HCT116 (cell line): ENCODE measurements at regions not wholly inside any gene's neighbourhood (a gene's known extent, or its start where the extent isn't known, plus 50 kb on each side); places are given as distances from the start of the nearest gene placed in this dataset.
A peak's percentile ranks its signal among the peaks of the same experiment; 100 is the strongest.

Experiments used
- ATAC-seq: fragments of 200-7000 bp; cut with Tn5 transposase; 2 replicates; pipeline ENCODE4 v1.9.1; 2020; ENCODE audit warnings: mild to moderate bottlenecking, moderate library complexity
- BruUV-seq: library from RNA; stranded (reverse); fragments of 400-500 nt; replicated peaks from 2 replicates; lab custom pipeline; 2021; lab: Mats Ljungman, UMichigan
- CTCF ChIA-PET: fragments of 300-600 bp; sonication (Branson Sonifier 250); formaldehyde crosslinking; loops from one replicate; lab custom pipeline; 2021; ENCODE audit warnings: antibody characterized with exemption; lab: Charles Lee
- POLR2A ChIA-PET: fragments of 300-600, 350-600 bp; sonication (Branson Sonifier 250); formaldehyde crosslinking; loops from one replicate; lab custom pipeline; 2021; ENCODE audit warnings: antibody characterized with exemption; lab: Charles Lee
- RAD21 ChIA-PET, 2 experiments: fragments of 300-600 bp; sonication (Branson Sonifier 250); formaldehyde crosslinking; loops; one replicate each; lab custom pipeline; 2023; ENCODE audit warnings: low total read pairs in 2 of 2; ENCODE audit not compliant: uncharacterized antibody in 2 of 2, unreplicated experiment in 2 of 2, low non-redundant PET in 1 of 2; lab: Charles Lee
- DNase-seq: peaks from one replicate; pipeline ENCODE4 v3.0.0-alpha.2; 2010; ENCODE audit warnings: low read depth, low spot score
- H2AFZ ChIP-seq: fragments of 200-600 bp; shearing (Covaris generic), sonication (generic); 2 replicates; pipeline ENCODE4 v1.6.1; 2017; ENCODE audit warnings: low read depth, mixed run types, mixed read lengths, antibody characterized with exemption, low read length; ENCODE audit not compliant: poor library complexity, severe bottlenecking
- H3K27ac ChIP-seq: 2 replicates; pipeline ENCODE4 v1.5.1; 2012; ENCODE audit warnings: low read depth, low read length
- H3K27me3 ChIP-seq: fragments of 200-600 bp; sonication (generic); 2 replicates; pipeline ENCODE4 v1.6.1; 2016; ENCODE audit warnings: mixed run types, low read length, mixed read lengths; ENCODE audit not compliant: insufficient read depth
- H3K36me3 ChIP-seq, 2 experiments: fragments of 200-500 bp in 1 of 2; fragments of 200-600 bp in 1 of 2; sonication (Bioruptor generic) in 1 of 2; sonication (generic) in 1 of 2; 2 replicates each; pipeline versions ENCODE4 v1.5.1 to v1.6.1; 2014 to 2016; ENCODE audit warnings: low read length in 2 of 2, inconsistent platforms in 1 of 2, mixed read lengths in 1 of 2, mixed run types in 1 of 2; ENCODE audit not compliant: insufficient read depth in 2 of 2, control insufficient read depth in 1 of 2
- H3K4me1 ChIP-seq, 2 experiments: fragments of 200-600 bp in 1 of 2; sonication (generic) in 1 of 2; 2 replicates each; pipeline versions ENCODE4 v1.5.1 to v1.6.1; 2012 to 2017; ENCODE audit warnings: low read length in 2 of 2, inconsistent platforms in 1 of 2, mild to moderate bottlenecking in 1 of 2, mixed read lengths in 1 of 2, mixed run types in 1 of 2, moderate library complexity in 1 of 2; ENCODE audit not compliant: insufficient read depth in 2 of 2, control insufficient read depth in 1 of 2
- H3K4me2 ChIP-seq: fragments of 200-600 bp; sonication (generic); 2 replicates; pipeline ENCODE4 v1.6.1; 2017; ENCODE audit warnings: mixed run types, low read length, mixed read lengths
- H3K4me3 ChIP-seq, 2 experiments: fragments of 200-600 bp in 1 of 2; sonication (generic) in 1 of 2; replicated peaks in 1 of 2; 2 replicates each; pipeline ENCODE4 v1.5.1; 2011 to 2016; ENCODE audit warnings: low read length in 2 of 2, control low read depth in 1 of 2, low read depth in 1 of 2, mild to moderate bottlenecking in 1 of 2, mixed read lengths in 1 of 2, mixed run types in 1 of 2
- H3K79me2 ChIP-seq: fragments of 200-600 bp; sonication (generic); 2 replicates; pipeline ENCODE4 v1.6.1; 2017; ENCODE audit warnings: mild to moderate bottlenecking, mixed run types, low read length, moderate library complexity, mixed read lengths; ENCODE audit not compliant: insufficient read depth
- H3K9ac ChIP-seq: fragments of 200-600 bp; sonication (generic); 2 replicates; pipeline ENCODE4 v1.6.1; 2016; ENCODE audit warnings: low read length, mixed read lengths
- H3K9me2 ChIP-seq: fragments of 200-600 bp; sonication (generic), shearing (Covaris generic); 2 replicates; pipeline ENCODE4 v1.6.1; 2017; ENCODE audit warnings: mixed run types, mild to moderate bottlenecking, moderate library complexity; ENCODE audit not compliant: insufficient read depth
- H3K9me3 ChIP-seq, 2 experiments: fragments of 200-500 bp in 1 of 2; fragments of 200-600 bp in 1 of 2; sonication (Bioruptor generic) in 1 of 2; sonication (generic) in 1 of 2; 2 replicates each; pipeline ENCODE4 v1.6.1; 2014 to 2017; ENCODE audit warnings: low read length in 2 of 2, mixed read lengths in 2 of 2, inconsistent platforms in 1 of 2, low read depth in 1 of 2, mild to moderate bottlenecking in 1 of 2, mixed run types in 1 of 2, moderate library complexity in 1 of 2; ENCODE audit not compliant: control insufficient read depth in 1 of 2, insufficient read depth in 1 of 2
- H4K20me1 ChIP-seq: fragments of 200-600 bp; sonication (generic), shearing (Covaris generic); 2 replicates; pipeline ENCODE4 v1.6.1; 2017; ENCODE audit warnings: mixed run types, mild to moderate bottlenecking, moderate library complexity; ENCODE audit not compliant: insufficient read depth
- ATF3 ChIP-seq: IDR thresholded peaks from 2 replicates; pipeline ENCODE4 v1.6.1; 2012
- CBX3 ChIP-seq: IDR thresholded peaks from 2 replicates; pipeline ENCODE4 v1.6.1; 2012; ENCODE audit warnings: low read depth
- CEBPB ChIP-seq: IDR thresholded peaks from 2 replicates; pipeline ENCODE4 v1.6.1; 2012; ENCODE audit warnings: low read depth
- ELF1 ChIP-seq: IDR thresholded peaks from 2 replicates; pipeline ENCODE4 v1.6.1; 2012; ENCODE audit warnings: low read depth, borderline replicate concordance
- EZH2 ChIP-seq: fragments of 200-600 bp; sonication (generic); IDR thresholded peaks from 2 replicates; pipeline ENCODE4 v1.6.1; 2017; ENCODE audit warnings: antibody characterized with exemption, mixed run types
- FOSL1 ChIP-seq: IDR thresholded peaks from 2 replicates; pipeline ENCODE4 v1.6.1; 2012; ENCODE audit warnings: low read depth
- JUND ChIP-seq: IDR thresholded peaks from 2 replicates; pipeline ENCODE4 v1.6.1; 2012
- POLR2AphosphoS5 ChIP-seq: IDR thresholded peaks from 2 replicates; pipeline ENCODE4 v1.6.1; 2011; ENCODE audit warnings: mild to moderate bottlenecking, low read depth, low read length, moderate library complexity
- SIN3A ChIP-seq: IDR thresholded peaks from 2 replicates; pipeline ENCODE4 v1.6.1; 2012; ENCODE audit warnings: low read depth
- SP1 ChIP-seq: IDR thresholded peaks from 2 replicates; pipeline ENCODE4 v1.6.1; 2012; ENCODE audit warnings: low read depth
- SRF ChIP-seq: IDR thresholded peaks from 2 replicates; pipeline ENCODE4 v1.6.1; 2012; ENCODE audit warnings: low read depth
- ZBTB33 ChIP-seq: IDR thresholded peaks from 2 replicates; pipeline ENCODE4 v1.6.1; 2011; ENCODE audit warnings: mild to moderate bottlenecking, low read length, moderate library complexity; ENCODE audit not compliant: insufficient replicate concordance; ENCODE audit errors: extremely low read depth
- intact Hi-C: fragments of 100-400 bp; cut with micrococcal nuclease; formaldehyde crosslinking; loops from 2 replicates; pipeline ENCODE4 v1.10.0; 2022
- TF ChIP-seq, protein P1 (sequence below), 3 experiments: fragments of 200-600 bp in 1 of 3; sonication (generic) in 1 of 3; IDR thresholded peaks in 2 of 3; conservative IDR thresholded peaks in 1 of 3; 2 replicates each; pipeline ENCODE4 v1.5.1; 2012 to 2017; ENCODE audit warnings: low read depth in 2 of 3, low read length in 2 of 3, antibody characterized with exemption in 1 of 3, borderline replicate concordance in 1 of 3, control low read depth in 1 of 3, mild to moderate bottlenecking in 1 of 3, mixed read lengths in 1 of 3, mixed run types in 1 of 3, moderate library complexity in 1 of 3; ENCODE audit not compliant: insufficient read depth in 1 of 3
- TF ChIP-seq, protein P2 (sequence below): IDR thresholded peaks from 2 replicates; pipeline ENCODE4 v1.6.1; 2012; ENCODE audit warnings: low read depth

- RAD21 ChIA-PET, result no interaction called here
Measured at GRCh38 chr14:65258391-65258790, 154.1 kb upstream of the FUT8 start.

More at GRCh38 chr14:65258391-65258790, 154.1 kb upstream of the FUT8 start:
- H3K27me3 ChIP-seq, result no peaks in the 10 kb centered on the region
- H3K4me1 ChIP-seq, result peaks cover 46 to 73% of the 10 kb centered on the region in 2 experiments
- intact Hi-C loops, result loop anchor here (5.0 kb wide), 1 partner anchor 99 kb away; no protein-coding TSS in a partner anchor
- H3K9ac ChIP-seq, result 0 out of 2 replicates have a peak overlapping the region, but pooled peaks have one; percentile 16
- 0 out of 4 replicates have a peak, but pooled peaks cover 0 to 3% of the 10 kb centered on the region in 2 experiments for H3K9me3 ChIP-seq
- TF ChIP-seq ATF3 (no peak), SP1 (peak; percentile 78), FOSL1 (peak; percentile 91), SRF (0 out of 2 replicates have a peak, but pooled peaks have one; percentile 40), ELF1 (no peak), SIN3A (no peak), CBX3 (no peak; the same call in 1 of the 2 replicates), JUND (peak; percentile 83), POLR2AphosphoS5 (peak; percentile 45; the same call in 1 of the 2 replicates), ZBTB33 (peak; percentile 29), EZH2 (no peak), CEBPB (0 out of 2 replicates have a peak, but pooled peaks have one; percentile 25)
- TF ChIP-seq, protein P1, sequence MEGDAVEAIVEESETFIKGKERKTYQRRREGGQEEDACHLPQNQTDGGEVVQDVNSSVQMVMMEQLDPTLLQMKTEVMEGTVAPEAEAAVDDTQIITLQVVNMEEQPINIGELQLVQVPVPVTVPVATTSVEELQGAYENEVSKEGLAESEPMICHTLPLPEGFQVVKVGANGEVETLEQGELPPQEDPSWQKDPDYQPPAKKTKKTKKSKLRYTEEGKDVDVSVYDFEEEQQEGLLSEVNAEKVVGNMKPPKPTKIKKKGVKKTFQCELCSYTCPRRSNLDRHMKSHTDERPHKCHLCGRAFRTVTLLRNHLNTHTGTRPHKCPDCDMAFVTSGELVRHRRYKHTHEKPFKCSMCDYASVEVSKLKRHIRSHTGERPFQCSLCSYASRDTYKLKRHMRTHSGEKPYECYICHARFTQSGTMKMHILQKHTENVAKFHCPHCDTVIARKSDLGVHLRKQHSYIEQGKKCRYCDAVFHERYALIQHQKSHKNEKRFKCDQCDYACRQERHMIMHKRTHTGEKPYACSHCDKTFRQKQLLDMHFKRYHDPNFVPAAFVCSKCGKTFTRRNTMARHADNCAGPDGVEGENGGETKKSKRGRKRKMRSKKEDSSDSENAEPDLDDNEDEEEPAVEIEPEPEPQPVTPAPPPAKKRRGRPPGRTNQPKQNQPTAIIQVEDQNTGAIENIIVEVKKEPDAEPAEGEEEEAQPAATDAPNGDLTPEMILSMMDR (IDR thresholded peaks at IDR 0.05 in 2 of 3, conservative IDR thresholded peaks at IDR 0.05 in 1 of 3; ENCODE audit: borderline replicate concordance in 1 of 3, insufficient read depth in 1 of 3, low read depth in 2 of 3, low read length in 2 of 3), result no peak
- TF ChIP-seq, protein P2, sequence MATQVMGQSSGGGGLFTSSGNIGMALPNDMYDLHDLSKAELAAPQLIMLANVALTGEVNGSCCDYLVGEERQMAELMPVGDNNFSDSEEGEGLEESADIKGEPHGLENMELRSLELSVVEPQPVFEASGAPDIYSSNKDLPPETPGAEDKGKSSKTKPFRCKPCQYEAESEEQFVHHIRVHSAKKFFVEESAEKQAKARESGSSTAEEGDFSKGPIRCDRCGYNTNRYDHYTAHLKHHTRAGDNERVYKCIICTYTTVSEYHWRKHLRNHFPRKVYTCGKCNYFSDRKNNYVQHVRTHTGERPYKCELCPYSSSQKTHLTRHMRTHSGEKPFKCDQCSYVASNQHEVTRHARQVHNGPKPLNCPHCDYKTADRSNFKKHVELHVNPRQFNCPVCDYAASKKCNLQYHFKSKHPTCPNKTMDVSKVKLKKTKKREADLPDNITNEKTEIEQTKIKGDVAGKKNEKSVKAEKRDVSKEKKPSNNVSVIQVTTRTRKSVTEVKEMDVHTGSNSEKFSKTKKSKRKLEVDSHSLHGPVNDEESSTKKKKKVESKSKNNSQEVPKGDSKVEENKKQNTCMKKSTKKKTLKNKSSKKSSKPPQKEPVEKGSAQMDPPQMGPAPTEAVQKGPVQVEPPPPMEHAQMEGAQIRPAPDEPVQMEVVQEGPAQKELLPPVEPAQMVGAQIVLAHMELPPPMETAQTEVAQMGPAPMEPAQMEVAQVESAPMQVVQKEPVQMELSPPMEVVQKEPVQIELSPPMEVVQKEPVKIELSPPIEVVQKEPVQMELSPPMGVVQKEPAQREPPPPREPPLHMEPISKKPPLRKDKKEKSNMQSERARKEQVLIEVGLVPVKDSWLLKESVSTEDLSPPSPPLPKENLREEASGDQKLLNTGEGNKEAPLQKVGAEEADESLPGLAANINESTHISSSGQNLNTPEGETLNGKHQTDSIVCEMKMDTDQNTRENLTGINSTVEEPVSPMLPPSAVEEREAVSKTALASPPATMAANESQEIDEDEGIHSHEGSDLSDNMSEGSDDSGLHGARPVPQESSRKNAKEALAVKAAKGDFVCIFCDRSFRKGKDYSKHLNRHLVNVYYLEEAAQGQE, result no peak
- H2AFZ ChIP-seq, result peak overlapping the region; percentile 86
- POLR2A ChIA-PET, result interaction anchor here (0.6 to 1.4 kb wide), 5 partner anchors 9 to 153 kb away, joined by 3 to 6 read pairs (median 3); no protein-coding TSS in a partner anchor
- no peaks in the 10 kb centered on the region for H3K79me2 ChIP-seq
- CTCF ChIA-PET, result no interaction called here
- H3K36me3 ChIP-seq, result no peaks in the 10 kb centered on the region
- DNase-seq (peak; percentile 77), ATAC-seq (peak; percentile 53)
- H3K4me2 ChIP-seq, result peak overlapping the region; percentile 65
- no TSS peak for BruUV-seq
- no peaks in the 10 kb centered on the region for H4K20me1 ChIP-seq
- H3K4me3 ChIP-seq, result peak overlapping the region in 1 of 2 experiments; percentile 27; a peak in 1 of 4 replicates
- H3K27ac ChIP-seq, result peak overlapping the region; percentile 64; the same call in 1 of the 2 replicates
- H3K9me2 ChIP-seq, result no peaks in the 10 kb centered on the region
